Right lobe of liver (tissue), 4 donors: ENCODE measurements at regions not wholly inside any gene's neighbourhood (a gene's known extent, or its start where the extent isn't known, plus 50 kb on each side); places are given as distances from the start of the nearest gene placed in this dataset.

ENCODE experiments used
- POLR2A ChIP-seq: fragments of 450-650 bp; IDR thresholded peaks from one replicate; pipeline ENCODE4 v1.6.1; 2017; ENCODE audit warnings: antibody characterized with exemption, mild to moderate bottlenecking
- TF ChIP-seq, protein P1 (sequence below), 4 donors: fragments of 200-600 bp in 3 of 4; fragments of 450-650 bp in 1 of 4; IDR thresholded peaks; one replicate each; pipeline versions ENCODE4 v1.5.1 to v1.8.0; 2016 to 2022; ENCODE audit warnings: antibody characterized with exemption in 4 of 4, mild to moderate bottlenecking in 2 of 4
- donor health status: DM: no; HTN: no; CAD: no.
- donor health status: DM: no; HTN: no; CAD: no.
- donor health status: DM: no; HTN: yes; CAD: no.

DNA sequence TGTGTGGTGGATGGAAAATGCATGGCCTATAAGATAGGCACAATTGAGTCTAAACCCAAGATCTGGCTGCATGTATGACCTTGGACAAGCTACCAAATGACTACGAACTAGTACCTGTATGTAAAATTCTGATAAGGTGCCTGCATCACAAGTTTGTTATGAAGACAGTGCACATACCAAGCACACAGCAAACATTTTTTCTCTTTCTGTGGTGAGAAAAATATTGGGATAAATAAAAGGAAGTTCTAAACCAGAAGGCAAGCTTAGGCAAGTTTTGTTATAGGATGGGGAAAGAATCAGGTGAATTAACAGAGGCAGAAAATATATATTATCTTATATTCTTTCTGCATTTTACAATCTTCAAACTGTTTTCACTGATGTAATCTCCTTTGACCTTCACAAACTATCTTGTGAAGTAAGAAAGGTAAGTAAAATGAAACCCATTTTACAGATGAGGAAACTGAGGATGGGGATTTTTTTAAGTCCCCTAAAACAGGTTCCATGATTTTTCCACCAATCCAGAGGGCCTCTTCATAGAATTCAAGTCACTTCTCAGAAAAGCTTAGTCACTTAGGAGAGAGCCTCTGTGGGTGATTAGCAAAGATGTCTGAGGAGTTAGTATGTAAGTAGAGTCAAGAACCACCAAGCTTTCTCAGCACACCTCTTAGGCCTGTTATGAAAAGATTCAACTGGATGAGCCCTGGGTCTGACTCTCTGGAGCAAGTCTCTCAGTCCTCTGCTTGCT is 132.0 kb upstream of the RAP1B start:
- TF ChIP-seq, protein P1, sequence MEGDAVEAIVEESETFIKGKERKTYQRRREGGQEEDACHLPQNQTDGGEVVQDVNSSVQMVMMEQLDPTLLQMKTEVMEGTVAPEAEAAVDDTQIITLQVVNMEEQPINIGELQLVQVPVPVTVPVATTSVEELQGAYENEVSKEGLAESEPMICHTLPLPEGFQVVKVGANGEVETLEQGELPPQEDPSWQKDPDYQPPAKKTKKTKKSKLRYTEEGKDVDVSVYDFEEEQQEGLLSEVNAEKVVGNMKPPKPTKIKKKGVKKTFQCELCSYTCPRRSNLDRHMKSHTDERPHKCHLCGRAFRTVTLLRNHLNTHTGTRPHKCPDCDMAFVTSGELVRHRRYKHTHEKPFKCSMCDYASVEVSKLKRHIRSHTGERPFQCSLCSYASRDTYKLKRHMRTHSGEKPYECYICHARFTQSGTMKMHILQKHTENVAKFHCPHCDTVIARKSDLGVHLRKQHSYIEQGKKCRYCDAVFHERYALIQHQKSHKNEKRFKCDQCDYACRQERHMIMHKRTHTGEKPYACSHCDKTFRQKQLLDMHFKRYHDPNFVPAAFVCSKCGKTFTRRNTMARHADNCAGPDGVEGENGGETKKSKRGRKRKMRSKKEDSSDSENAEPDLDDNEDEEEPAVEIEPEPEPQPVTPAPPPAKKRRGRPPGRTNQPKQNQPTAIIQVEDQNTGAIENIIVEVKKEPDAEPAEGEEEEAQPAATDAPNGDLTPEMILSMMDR (IDR thresholded peaks at IDR 0.05) = no peak
- no peak for TF ChIP-seq POLR2A
